HG03159 (cell line): ENCODE measurements at regions not wholly inside any gene's neighbourhood (a gene's known extent, or its start where the extent isn't known, plus 50 kb on each side); places are given as distances from the start of the nearest gene placed in this dataset.
A peak's percentile ranks its signal among the peaks of the same experiment; 100 is the strongest.

Source experiments
- ATAC-seq: cut with Tn5 transposase; IDR thresholded peaks from one replicate; pipeline ENCODE4 v1.9.1; 2021; ENCODE audit warnings: mild to moderate bottlenecking, moderate library complexity; ENCODE audit not compliant: unreplicated experiment

DNA sequence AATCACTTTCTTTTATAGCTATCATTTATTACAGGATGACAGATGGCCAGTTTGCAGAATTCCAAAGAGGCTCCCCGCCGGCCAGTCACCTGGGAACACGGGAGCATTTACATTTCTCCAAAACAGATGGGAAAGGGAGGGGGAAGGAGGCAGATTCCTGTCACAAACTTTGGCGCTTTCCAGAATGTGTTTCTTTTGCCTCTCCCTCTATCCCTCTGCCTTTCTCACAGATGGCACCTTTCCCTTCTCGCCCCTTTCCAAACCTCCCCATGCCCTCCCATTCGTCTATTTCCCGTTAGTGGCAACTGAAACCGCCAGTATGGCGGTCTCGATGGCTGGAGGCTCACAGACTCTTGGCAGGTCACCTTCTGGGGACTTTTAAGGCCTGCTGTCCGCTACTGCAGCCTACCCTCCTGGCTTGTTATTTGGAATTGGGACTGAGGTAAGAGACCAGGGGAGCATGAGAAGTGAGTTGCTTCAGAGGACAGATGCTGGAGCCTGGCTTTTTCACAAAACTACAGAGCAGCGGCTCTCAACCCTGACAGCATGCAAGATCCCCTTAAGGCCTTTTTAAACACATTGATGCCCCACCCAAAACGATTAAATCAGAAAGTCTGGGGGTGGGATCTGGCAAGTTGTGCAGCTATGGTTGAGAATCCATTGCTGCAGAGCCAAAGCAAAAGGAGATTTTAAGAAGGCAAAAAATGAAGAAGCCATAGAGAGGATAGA is 161.5 kb upstream of the VASH1 start:
- ATAC-seq: no peak

DNA sequence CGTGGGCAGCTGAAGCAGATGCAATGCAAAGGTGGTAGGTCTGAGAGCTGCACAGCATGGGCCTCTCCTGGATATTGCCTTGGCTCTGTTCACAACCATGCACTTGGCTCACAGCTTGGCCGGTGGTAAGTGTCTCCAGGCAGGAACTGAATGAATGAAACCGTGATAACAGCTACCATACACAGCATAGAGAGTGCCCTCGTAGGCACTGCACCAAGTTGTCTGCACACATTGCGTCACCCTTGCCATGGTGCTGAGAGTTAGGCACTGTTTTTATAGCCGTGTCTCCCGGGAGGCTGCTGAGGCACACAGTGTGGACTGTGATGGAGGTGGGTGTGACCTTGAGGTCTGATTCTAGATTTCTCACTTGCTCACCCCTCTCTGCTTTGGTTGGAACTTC is 157.6 kb upstream of the VASH1 start:
- no peak for ATAC-seq

DNA sequence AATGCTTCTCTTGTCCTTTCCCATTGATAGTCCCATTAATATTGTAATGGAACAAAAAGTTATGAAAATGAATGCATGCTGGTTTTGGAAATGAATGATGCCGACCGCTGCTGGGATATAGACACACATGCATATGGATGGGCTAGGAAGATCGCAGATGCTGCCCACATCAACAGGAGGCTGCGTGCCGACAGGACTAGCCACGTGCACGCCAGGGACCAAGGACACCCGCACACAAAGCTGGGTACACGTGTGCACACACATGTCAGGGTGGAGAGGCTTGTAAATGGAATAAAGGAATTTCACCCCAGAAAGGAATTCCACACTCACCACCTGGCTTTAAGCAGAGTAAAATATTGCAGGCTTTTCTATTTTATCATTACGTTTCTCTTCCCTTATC is 153.8 kb upstream of the VASH1 start:
- no peak for ATAC-seq

DNA sequence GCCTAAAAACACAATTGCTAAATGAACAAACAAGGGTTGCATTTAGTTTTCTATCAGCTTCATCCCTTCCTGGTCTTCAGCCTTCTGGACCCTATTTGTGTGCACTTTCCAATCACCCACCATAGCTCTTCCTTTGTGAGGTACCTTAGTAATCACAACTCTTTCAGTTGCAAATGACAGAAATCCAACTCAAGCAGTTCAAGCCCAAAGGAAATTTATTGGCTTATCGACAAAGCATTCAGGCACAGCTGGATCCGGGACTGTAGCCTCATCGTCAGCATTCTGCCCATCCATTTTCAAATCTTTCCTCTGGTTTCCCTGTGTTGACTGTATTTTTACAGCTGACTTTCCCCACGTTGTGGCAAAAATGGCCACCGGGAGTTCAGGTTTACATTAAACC is 148.6 kb upstream of the VASH1 start:
- no peak for ATAC-seq

DNA sequence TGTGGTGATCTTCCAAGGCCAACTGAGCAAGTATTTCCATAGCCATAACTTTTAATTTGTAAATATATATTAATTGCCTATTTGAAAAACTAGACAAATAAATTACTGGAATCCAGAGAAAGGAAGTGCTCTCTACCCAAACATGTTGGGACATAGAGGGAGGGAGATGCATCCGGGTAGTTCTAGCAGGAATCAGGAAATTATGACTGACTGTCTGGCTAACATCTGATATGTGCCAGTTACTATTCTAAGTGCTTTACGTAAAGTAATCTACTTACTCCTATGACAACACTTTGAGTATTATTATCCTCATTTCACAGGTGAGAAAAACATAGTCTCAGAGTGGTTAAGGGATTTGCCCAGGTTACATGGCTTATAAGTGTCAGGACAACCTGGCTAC is 147.7 kb upstream of the VASH1 start:
- ATAC-seq: no peak

DNA sequence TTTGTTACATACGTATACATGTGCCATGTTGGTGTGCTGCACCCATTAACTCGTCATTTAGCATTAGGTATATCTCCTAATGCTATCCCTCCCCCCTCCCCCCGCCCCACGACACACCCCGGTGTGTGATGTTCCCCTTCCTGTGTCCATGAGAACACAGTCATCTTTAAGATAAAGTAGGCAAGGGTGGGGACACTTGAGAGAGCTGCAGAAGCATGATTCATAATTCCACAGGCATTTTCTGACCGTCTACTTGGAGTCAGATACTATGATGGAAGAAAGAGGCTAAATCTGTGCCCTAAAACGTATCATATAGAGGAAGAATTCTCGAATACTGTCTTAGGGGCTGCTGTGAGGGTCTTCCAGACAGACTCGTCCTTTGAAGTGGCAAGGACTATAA is 145.9 kb upstream of the VASH1 start:
- ATAC-seq: no peak

DNA sequence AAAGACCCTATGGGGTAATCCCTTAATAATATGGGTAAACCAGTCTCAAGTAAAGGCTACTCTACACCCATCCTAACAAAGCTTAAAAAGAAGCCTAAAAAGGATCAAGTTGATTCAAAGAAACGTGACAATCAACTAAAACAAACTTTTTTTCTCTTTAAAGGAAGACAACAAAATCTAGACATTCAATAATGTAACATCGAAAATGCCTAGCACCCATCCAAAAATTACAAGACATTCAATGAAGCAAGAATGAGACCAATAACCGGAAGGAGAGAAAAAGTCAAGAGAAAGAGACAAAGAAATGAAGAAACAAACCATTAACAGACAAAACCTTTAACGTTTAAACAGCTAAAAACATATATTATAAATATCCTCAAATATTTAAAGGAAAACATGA is 143.8 kb upstream of the VASH1 start:
- no peak for ATAC-seq

DNA sequence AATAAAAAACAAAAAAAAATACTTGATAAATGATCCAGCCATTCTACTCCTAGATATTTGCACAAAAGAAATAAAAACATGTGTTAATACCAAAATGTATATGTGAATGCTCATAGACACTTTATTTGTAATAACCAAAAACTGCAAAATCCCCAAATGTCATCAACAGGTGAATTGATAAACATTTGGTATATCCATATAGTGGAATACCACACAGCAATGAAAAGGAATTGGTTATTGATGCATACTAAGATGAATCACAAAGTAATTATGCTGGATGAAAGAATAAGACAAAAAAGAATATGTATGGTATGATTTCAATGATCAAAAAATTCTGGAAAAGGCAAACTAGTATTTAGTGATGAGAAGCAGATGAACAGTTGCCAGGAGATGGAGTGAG is 124.7 kb upstream of the VASH1 start:
- no peak for ATAC-seq

DNA sequence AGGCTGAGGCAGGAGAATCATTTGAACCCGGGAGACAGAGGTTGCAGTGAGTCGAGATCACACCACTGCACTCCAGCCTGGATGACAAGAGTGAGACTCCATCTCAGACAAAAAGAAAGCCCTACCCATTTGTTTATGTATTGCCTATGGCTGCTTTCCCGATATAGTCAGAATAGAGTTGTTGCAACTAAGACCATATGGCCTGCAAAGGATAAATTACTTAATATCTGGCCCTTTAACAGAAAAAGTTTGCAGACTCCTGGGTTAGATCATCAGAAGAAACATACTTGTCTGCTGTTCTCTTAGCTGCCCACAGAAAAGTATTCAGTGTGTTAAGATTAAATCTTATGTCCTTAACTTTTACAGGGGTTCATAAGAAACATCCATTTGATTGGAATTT is 122.4 kb upstream of the VASH1 start:
- no peak for ATAC-seq

DNA sequence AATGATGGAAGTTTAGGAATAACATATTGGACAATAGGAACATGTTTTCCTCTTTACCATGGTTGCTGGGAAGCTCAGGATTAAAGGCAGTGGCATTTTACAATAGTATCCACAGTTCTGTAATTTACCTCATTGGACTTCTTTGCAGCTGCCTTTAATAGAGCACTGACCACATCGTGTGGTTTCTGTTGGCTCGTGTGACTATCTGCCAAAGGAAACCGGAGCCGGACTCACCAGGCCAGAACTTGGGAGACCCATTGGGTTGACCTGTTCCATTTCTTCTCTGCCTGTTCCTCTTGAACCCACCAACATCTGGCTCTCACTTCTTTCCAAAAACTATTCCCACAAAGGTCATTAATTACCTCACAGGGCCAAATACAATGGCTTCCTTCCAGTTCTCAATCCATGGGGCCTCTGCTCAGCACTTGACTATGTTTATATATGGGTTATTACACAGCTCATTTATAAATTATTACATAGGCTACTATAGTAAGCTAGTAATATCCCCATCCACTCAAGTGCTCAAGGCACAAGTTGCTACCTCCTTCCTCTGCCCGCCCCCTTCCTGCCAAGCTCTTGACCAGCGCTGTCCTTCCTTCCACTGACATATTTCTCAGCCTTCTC is 121.5 kb upstream of the VASH1 start:
- ATAC-seq: no peak

DNA sequence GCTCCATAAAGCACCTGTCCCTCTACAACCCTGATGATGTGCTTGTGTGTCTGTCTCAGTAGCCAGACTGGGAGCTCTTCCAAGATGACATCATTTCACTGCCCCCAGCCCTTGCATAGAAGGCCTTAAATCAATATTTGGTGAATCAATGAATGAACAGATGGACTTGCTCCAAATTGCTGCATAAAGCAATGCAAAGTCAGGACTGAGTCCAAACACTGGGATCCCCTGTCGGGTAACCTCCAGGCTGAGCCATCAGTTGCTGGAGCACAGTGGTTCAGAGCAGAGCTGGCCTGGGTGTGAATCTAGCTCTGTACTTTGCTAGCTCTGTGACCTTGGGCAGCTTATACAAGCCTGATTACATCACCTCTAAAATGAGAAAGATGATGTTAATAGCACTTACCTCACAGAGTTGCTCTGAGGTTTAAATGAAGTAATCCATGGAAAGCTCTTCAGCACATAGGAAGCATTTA is 120.3 kb upstream of the VASH1 start:
- ATAC-seq: no peak

DNA sequence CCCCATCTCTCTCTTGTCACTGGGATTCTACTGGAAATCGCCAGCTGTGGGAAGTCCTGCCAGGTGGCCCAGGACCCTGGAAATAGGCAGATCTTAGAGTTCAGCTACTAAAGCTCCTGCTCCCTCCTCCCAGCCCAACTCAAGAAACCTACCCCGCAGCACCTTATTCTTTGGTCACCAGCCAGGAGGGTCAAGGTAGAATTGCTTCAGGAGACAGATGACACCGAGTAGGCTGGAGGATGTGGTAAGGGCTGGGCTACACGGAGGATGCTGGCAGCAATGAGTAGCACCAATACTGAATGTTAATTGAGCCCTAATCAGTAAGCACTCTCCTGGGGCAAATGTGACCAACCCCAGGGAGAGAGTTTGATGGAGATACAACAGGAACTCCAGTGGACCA is 119.7 kb upstream of the VASH1 start:
- ATAC-seq: no peak

DNA sequence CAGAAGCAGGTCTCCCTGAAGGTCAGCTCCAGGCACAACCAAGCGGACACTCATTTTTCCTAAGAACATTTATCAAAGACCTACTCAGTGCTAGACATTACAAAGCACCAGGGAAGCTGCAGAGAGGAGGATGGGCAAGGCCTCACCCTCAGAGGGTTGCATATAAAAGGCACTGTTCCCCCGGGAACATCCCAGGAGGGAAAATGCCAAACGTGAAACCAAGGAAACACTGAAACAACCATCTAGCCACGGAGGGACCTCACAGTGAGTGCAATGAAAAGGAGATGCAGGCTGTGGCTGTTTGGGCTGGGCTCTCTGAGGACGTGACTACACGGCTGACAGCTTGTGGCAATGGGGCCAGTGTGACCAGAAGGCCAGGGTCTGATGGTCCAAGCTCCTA is 117.4 kb upstream of the VASH1 start:
- no peak for ATAC-seq

DNA sequence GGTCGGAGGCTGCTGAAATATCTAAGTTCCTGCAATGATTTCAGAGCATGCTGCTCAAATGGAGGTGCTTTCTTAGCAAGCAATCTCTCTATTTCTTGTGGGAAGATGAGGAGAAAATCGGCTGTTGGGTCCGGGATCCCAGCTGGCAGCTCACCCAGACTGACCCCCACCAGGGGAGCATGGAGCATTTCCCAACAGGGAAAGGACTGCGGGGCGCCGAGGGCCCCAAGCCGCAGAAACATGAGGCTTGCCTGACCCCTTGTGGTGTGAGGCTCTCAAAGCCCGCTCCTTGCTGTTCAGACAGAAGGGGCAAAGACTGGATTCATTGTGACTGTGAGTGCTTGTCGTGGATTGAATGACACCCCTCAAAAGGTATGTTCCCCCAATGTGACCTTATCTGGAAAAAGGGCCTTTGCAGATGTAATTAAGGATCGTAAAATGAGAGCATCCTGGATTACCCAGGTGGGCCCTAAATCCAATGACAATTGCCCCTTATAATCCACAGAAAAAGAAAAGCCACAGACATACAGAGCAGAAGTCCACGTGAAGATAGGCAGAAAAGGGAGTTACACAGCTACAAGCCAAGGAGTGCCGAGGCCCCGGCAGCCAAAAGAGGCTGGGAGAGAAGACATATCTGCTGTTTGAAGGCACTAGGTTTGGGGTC is 116.3 kb upstream of the VASH1 start:
- ATAC-seq: no peak

DNA sequence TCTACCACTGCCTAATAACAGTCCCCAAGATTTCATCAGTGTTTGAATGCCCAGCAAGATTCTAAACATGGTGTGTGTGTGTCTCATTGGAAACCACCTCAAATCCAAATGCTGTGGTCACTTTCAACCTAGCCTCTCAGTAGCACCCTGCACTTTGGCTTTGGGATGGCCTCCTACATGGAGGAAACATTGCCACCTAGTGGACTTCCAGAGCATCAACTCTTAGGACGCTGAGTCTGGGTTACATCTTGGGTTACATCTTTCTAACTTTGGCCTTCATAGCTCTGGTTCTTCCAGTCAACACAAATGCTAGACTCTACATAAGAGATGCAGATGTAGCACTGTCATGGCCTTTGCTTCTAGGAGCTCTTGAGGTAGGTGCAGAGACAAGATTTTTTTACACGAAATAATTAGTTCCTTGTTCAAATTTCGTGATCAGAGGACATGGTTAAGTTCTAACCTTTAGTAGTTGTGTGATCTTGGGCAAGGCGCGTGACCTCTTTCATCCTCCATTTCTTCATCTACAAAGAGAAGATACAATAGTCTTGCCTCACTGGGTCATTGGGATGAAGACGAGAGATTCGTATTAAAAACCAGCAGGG is 113.5 kb upstream of the VASH1 start:
- ATAC-seq: peak; percentile 70

DNA sequence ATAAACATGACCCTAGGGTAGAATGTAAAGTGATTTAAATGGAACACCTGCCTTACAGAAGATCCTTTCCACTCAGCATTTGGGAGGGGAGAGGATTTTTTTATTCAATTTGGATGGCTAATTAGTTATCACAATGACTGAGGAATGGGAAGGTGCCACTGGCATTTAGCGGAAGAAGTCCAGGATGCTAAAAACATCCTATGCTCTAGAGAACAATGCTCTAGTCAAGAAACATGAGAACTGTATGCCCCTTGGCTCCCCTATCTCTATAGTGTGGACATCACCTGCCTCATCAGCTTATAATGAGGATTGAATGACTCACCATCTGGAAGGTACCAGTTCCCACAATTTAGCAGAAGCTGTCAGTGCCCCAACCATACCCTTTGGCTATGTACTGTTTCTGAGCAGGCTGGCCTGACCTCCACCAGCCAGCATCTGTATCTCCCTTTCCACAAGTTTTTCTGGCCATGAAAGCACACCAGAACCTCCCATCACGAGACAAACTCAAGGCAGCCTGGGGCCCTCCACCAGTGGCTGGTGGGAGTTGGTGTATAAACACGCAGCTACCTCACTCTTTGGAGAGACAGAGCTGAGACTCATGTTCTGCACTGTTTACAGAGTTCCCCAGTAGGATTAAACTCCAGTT is 109.7 kb upstream of the VASH1 start:
- ATAC-seq: no peak

DNA sequence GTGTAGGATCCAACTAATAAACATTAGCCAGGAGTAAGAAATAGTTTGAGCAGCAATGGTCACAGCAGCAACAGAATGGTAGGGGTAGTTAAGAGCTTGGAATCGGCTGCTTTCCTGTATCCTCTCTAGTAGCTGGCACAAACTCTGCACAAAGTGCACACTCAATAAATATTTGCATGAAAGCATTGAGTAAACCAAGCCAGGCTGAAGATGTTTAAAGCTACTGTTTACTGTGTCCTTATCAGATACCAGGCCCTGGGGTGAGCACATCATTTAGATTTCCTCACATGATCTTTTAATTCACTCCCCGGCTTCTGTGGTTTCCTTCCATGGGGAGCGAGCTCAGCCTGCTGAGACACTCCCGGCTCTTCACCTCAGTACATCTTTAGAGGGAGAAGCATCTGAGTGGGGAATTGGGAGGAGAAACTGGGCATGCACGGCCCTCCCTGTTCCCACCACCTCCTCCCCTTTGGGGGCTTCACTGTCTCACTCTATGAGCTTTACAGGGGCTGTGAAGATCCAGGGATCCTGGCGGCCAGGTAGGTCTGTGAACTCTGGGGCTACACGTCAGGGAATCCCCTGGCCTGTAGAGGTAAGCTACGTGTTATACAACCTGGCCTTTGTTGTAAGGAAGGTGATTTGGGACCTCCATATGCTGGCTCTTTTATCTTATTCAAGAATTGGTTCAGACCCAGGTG is 107.2 kb upstream of the VASH1 start:
- ATAC-seq: no peak

DNA sequence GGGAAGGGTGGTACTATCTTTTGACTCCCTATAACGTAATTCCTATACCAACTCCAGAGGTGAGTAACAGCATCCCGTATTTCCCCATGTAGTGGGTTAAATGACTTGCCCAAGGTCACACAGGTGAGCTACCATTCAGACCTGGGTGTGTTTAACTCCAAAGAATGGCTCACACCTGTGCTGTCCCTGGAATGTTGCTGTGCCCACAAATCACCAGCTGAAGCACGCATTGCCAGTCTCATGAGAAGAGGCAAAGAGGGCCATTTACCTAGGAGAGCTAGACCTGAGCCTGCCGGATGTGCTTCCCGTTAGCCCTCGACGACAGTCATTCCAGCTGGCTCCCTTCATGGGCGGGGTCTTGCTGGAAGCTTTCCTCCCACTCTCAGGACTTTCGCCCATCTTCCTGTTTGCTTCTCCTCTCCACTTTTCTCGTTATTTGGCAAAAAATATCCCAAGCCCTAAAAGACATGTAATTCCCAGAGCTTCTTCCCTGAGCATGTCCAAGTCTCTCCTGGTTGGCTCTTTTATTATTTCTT is 106.6 kb upstream of the VASH1 start:
- ATAC-seq: no peak

DNA sequence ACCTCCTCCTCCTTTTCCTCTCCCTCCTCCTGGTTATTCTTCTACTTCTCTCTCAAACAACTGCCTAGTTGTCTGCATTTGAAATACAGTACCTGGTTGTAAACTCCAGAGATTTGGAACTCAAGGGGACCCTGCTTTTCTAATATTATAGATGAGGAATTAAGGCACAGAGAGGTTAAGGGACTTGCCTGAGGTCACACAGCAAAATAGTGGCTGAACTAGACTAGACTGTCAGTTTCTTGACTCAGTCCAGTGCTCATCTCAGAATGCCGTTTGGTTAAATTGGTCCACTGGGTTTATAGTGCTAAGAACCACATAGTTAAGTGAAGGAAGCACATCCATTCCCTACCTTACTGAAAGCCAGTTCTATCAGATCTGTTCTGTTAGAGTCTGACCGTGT is 105.9 kb upstream of the VASH1 start:
- no peak for ATAC-seq

DNA sequence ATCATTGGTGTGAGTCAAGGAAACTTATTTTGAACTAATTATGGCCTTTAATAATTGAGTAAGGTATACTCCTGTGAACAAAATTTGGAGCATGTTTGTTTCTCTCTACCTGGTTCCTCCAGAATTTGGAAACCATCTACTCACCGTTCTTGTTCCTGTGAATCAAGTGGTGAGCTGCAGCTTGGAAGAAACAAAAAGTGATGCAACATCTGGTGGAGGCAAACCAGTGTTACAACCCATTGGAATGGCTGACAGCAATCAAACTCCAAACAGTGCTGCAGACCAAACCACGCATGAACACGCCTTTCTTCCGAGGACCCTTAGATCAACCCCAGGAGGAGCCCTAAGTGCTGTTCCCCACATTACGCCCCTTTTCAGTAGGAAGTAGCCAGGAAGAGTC is 104.7 kb upstream of the VASH1 start:
- no peak for ATAC-seq

DNA sequence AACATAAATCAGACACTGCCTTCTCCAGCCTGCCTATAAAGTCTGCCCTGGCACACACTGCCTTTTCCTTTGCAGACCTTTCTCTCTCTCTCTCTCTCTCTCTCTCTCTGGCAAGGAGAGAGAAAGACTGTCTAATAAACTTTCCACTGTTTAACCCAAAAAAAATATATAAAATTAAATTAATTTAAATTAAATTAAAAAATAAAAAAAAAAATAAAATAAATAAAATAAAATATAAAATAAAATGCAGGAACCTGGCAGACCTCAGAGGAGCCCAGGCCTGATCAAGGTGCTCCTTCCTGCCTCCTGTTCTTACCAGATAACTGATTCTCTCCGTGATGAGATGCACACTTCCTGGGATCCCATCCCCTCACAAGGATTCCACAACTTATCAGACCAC is 103.9 kb upstream of the VASH1 start:
- no peak for ATAC-seq
